Vagina (tissue), 2 donors: ENCODE measurements at regions not wholly inside any gene's neighbourhood (a gene's known extent, or its start where the extent isn't known, plus 50 kb on each side); places are given as distances from the start of the nearest gene placed in this dataset.

Experiments used
- DNase-seq, 2 donors: peaks; one replicate each; pipeline ENCODE4 v3.0.0-alpha.2; 2017; ENCODE audit errors: extremely low spot score in 2 of 2
- H3K27ac ChIP-seq: fragments of 200-600 bp; sonication (generic); one replicate; pipeline ENCODE4 v1.5.1; 2019
- H3K27me3 ChIP-seq: fragments of 200-600 bp; sonication (generic); one replicate; pipeline ENCODE4 v1.5.1; 2019
- H3K36me3 ChIP-seq, 2 donors: fragments of 200-600 bp; sonication (generic); one replicate each; pipeline ENCODE4 v1.5.1; 2017 to 2019
- H3K4me1 ChIP-seq: fragments of 200-600 bp; sonication (generic); one replicate; pipeline ENCODE4 v1.5.1; 2019
- H3K4me3 ChIP-seq, 2 donors: fragments of 200-600 bp; sonication (generic); 1 replicate in 1 of 2; 2 replicates in 1 of 2; pipeline ENCODE4 v1.5.1; 2016 to 2019
- H3K9me3 ChIP-seq: fragments of 200-600 bp; sonication (generic); one replicate; pipeline ENCODE4 v1.5.1; 2019
- CTCF ChIP-seq, 3 experiments: fragments of 450-650 bp in 2 of 3; fragments of 200-600 bp in 1 of 3; sonication (generic) in 1 of 3; IDR thresholded peaks; one replicate each; pipeline ENCODE4 v1.5.1; 2017 to 2019; ENCODE audit warnings: antibody characterized with exemption in 3 of 3, mild to moderate bottlenecking in 2 of 3, moderate library complexity in 2 of 3
- POLR2A ChIP-seq, 2 donors: fragments of 450-650 bp; IDR thresholded peaks; one replicate each; pipeline ENCODE4 v1.6.1; 2017; ENCODE audit warnings: antibody characterized with exemption in 2 of 2, mild to moderate bottlenecking in 2 of 2, moderate library complexity in 2 of 2
- POLR2AphosphoS5 ChIP-seq, 2 donors: sonication (generic); formaldehyde crosslinking; IDR thresholded peaks; one replicate each; pipeline ENCODE4 v1.9.0; 2017; ENCODE audit warnings: antibody characterized with exemption in 2 of 2, mild to moderate bottlenecking in 2 of 2, low read depth in 1 of 2; ENCODE audit not compliant: insufficient read depth in 1 of 2
- intact Hi-C: fragments of 100-400 bp; cut with DNase I; formaldehyde crosslinking; loops from one replicate; pipeline ENCODE4 v1.15.1; 2023

DNA sequence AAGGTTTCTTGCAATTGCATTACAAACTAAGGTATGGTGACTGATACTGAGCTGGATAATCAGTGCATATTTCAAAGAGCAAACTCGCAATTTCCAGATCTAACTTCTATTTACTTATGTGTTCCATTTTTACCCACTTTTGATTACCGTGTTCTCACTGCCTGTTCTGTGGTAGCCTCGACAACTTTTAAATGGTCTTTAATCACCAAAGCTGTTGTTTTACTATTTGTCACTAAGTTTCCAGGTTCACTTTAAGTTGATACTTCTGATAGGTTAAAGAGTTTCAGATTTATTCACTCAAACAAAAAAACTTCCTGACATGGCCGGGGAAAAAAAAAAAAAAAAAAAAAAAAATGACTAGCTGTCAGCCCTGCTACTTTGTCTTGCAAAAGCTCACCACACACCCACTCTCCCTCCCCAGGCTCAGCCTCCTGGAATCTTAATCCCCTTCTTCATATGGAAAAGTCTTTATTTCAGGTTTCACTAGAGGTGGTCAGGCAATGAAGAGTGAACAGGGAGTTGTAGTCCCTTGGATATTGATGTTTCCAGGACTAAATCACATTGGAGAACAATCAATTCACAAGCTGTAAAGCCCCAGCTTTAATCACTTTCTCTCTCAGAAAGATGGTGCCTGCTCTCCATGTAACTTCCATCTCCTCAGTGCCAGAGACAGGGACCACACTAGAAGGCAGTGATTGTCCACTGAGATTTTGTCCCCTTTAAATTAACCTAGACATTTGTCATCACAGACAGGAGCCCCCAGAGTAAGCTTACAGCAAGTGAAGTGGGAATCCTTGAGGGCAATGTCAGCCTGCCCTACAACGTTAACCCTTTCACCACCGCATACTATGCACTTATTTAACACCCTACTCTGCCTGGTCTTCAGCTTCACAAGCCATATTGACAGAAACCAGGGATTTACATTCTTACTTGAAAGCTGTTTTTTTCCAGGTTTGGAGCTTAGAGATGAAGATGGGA lies 749.1 kb upstream of the SORCS1 start:
- DNase-seq = no peak
- Histone ChIP-seq H3K9me3 (no peaks in the 10 kb centered on the region), H3K4me1 (no peaks in the 10 kb centered on the region), H3K36me3 (no peaks in the 10 kb centered on the region), H3K4me3 (no peak overlapping the region), H3K27ac (no peak overlapping the region), H3K27me3 (no peaks in the 10 kb centered on the region)
- intact Hi-C loops = no loop called here
- no peak for TF ChIP-seq POLR2AphosphoS5 (IDR thresholded peaks at IDR 0.05; ENCODE audit: insufficient read depth in 1 of 2, low read depth in 1 of 2)
- no peak for TF ChIP-seq POLR2A (IDR thresholded peaks at IDR 0.05)
- TF ChIP-seq CTCF (IDR thresholded peaks at IDR 0.05) = no peak

DNA sequence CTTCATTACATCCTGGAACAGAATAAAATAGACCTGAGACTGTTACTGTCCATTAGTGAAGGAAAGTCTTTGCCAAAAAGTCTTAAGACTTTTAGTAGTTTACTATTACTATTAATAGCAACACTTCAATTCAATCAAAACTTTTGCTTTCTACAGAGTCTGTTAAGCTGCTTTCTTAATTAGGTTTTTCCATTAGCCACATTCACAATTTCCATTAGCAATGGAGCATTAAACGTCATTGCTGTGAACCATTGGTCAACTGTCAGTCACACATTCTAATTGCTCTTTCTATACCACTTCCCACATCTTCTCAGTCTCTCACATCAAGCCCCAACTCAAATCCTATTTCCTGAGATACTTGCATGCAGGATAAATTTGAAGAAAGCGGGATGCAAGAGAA lies 736.6 kb upstream of the SORCS1 start:
- no peak for DNase-seq
- intact Hi-C loops = no loop called here
- no peaks in the 10 kb centered on the region for H3K9me3 ChIP-seq
- no peaks in the 10 kb centered on the region for H3K27me3 ChIP-seq
- H3K36me3 ChIP-seq = no peaks in the 10 kb centered on the region
- TF ChIP-seq POLR2AphosphoS5 (IDR thresholded peaks at IDR 0.05; ENCODE audit: insufficient read depth in 1 of 2, low read depth in 1 of 2) (no peak), POLR2A (IDR thresholded peaks at IDR 0.05) (no peak), CTCF (IDR thresholded peaks at IDR 0.05) (no peak)
- H3K4me3 ChIP-seq = no peak overlapping the region
- no peaks in the 10 kb centered on the region for H3K4me1 ChIP-seq
- H3K27ac ChIP-seq = no peak overlapping the region

GRCh38 chr10:107900131-107900530 lies 735.6 kb upstream of the SORCS1 start:
- Histone ChIP-seq H3K4me1 (no peaks in the 10 kb centered on the region), H3K9me3 (no peaks in the 10 kb centered on the region), H3K27me3 (no peaks in the 10 kb centered on the region), H3K36me3 (no peaks in the 10 kb centered on the region), H3K27ac (no peak overlapping the region), H3K4me3 (no peak overlapping the region)
- no peak for DNase-seq
- TF ChIP-seq POLR2A (IDR thresholded peaks at IDR 0.05) (no peak), CTCF (IDR thresholded peaks at IDR 0.05) (no peak), POLR2AphosphoS5 (IDR thresholded peaks at IDR 0.05; ENCODE audit: insufficient read depth in 1 of 2, low read depth in 1 of 2) (no peak)
- intact Hi-C loops = no loop called here

DNA sequence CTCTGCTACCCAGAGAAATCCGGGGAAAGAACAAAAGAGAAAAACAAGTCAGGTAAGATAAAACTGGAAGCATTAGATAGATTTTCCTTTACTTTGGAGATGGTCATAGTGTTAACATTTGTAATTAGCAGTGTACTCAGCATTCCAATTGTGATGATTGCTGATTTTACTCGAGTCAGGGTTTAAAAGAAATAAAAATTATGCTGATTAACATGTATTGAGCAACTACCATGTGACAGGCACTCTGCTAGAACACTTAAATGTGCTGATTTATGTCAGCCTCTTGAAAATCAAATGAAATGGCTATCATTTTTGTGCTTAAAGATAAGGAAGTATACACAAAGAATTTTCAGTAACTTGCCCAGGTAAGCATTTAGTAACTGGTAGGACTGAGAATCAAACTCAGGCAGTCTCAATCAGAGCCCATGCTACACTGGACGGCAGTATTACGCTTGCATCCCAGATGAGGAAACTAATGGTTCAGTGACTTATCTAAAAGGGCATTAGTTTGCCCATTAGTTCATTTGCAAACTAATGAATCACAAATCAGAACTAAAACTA lies 735.1 kb upstream of the SORCS1 start:
- H3K4me1 ChIP-seq = no peaks in the 10 kb centered on the region
- TF ChIP-seq POLR2A (IDR thresholded peaks at IDR 0.05) = no peak
- no peak for TF ChIP-seq CTCF (IDR thresholded peaks at IDR 0.05)
- no peak for TF ChIP-seq POLR2AphosphoS5 (IDR thresholded peaks at IDR 0.05; ENCODE audit: insufficient read depth in 1 of 2, low read depth in 1 of 2)
- intact Hi-C loops = no loop called here
- H3K4me3 ChIP-seq = no peak overlapping the region
- H3K9me3 ChIP-seq = no peaks in the 10 kb centered on the region
- H3K27ac ChIP-seq = no peak overlapping the region
- no peaks in the 10 kb centered on the region for H3K27me3 ChIP-seq
- no peak for DNase-seq
- no peaks in the 10 kb centered on the region for H3K36me3 ChIP-seq

DNA sequence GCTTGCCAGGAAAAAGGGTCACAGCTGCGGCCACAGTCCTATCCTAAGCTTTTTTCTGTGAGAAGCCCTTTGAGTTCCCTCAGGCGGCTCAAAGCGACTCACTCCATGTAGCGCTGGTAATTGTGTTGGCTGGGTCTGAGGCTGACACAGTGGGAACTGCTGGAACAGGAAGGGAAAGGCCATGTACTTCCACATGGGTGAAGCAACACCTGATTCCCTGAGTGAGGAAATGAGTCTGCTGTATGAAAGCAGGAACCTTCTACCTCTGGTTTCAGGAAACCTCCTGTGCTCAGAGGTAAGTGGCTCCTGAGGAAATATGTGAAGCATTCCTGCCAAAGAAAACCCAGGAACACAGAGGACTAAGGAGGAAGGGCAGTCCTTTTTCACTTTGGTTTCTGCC lies 734.6 kb upstream of the SORCS1 start:
- no peak overlapping the region for H3K4me3 ChIP-seq
- no peaks in the 10 kb centered on the region for H3K9me3 ChIP-seq
- intact Hi-C loops = no loop called here
- H3K27me3 ChIP-seq = no peaks in the 10 kb centered on the region
- DNase-seq = no peak
- H3K36me3 ChIP-seq = no peaks in the 10 kb centered on the region
- no peak overlapping the region for H3K27ac ChIP-seq
- no peaks in the 10 kb centered on the region for H3K4me1 ChIP-seq
- TF ChIP-seq CTCF (IDR thresholded peaks at IDR 0.05) (no peak), POLR2AphosphoS5 (IDR thresholded peaks at IDR 0.05; ENCODE audit: insufficient read depth in 1 of 2, low read depth in 1 of 2) (no peak), POLR2A (IDR thresholded peaks at IDR 0.05) (no peak)
